IMR-90 (cell line): ENCODE measurements at regions not wholly inside any gene's neighbourhood (a gene's known extent, or its start where the extent isn't known, plus 50 kb on each side); places are given as distances from the start of the nearest gene placed in this dataset.

Experiments used
- ATAC-seq: fragments of 200-7000 bp; cut with Tn5 transposase; 2 replicates; pipeline ENCODE4 v1.9.1; 2020; ENCODE audit warnings: low read depth, mild to moderate bottlenecking, moderate library complexity
- BruUV-seq: library from RNA; stranded (reverse); fragments of 400-500 nt; replicated peaks from 2 replicates; lab custom pipeline; 2021; lab: Mats Ljungman, UMichigan
- CTCF ChIA-PET: fragments of 300-600 bp; formaldehyde crosslinking; extraction: SDS; loops from one replicate; lab custom pipeline; 2021; ENCODE audit warnings: antibody characterized with exemption; lab: Yijun Ruan, JAX
- POLR2A ChIA-PET: fragments of 300-600 bp; sonication (Branson Sonifier 250); formaldehyde crosslinking; loops from one replicate; lab custom pipeline; 2022; ENCODE audit warnings: antibody characterized with exemption; ENCODE audit not compliant: unreplicated experiment; lab: Charles Lee
- DNase-seq: peaks from one replicate; pipeline ENCODE4 v3.0.0; 2013
- H2AFZ ChIP-seq: replicated peaks from 2 replicates; pipeline ENCODE3; 2013; ENCODE audit warnings: low read length, mild to moderate bottlenecking; ENCODE audit not compliant: poor library complexity
- H2AK5ac ChIP-seq: 2 replicates; pipeline ENCODE4 v1.6.1; 2013; ENCODE audit warnings: low read depth, low read length, inconsistent platforms
- H2AK9ac ChIP-seq: replicated peaks from 2 replicates; pipeline ENCODE3; 2013; ENCODE audit warnings: mild to moderate bottlenecking, low read depth, low read length, moderate library complexity; ENCODE audit not compliant: poor library complexity
- H2BK120ac ChIP-seq: 2 replicates; pipeline ENCODE4 v1.6.1; 2013; ENCODE audit warnings: low read depth, low read length, inconsistent platforms
- H2BK15ac ChIP-seq: 3 replicates; pipeline ENCODE4 v1.6.1; 2013; ENCODE audit warnings: low read depth, low read length, inconsistent platforms
- H2BK20ac ChIP-seq: 2 replicates; pipeline ENCODE4 v1.6.1; 2013; ENCODE audit warnings: low read depth, mild to moderate bottlenecking, inconsistent platforms, low read length, moderate library complexity
- H2BK5ac ChIP-seq: 2 replicates; pipeline ENCODE4 v1.6.1; 2013; ENCODE audit warnings: mild to moderate bottlenecking, low read depth, low read length, inconsistent platforms; ENCODE audit not compliant: poor library complexity, severe bottlenecking
- H3K14ac ChIP-seq: replicated peaks from 2 replicates; pipeline ENCODE4 v1.6.1; 2013; ENCODE audit warnings: low read depth, low read length, inconsistent platforms
- H3K18ac ChIP-seq: 2 replicates; pipeline ENCODE4 v1.6.1; 2013; ENCODE audit warnings: low read depth, low read length, control low read depth
- H3K23ac ChIP-seq: 2 replicates; pipeline ENCODE4 v1.6.1; 2013; ENCODE audit warnings: low read depth, low read length, inconsistent platforms
- H3K27ac ChIP-seq: 2 replicates; pipeline ENCODE4 v1.5.1; 2013; ENCODE audit warnings: mild to moderate bottlenecking, control low read depth, low read length; ENCODE audit not compliant: insufficient read depth
- H3K27me3 ChIP-seq: 2 replicates; pipeline ENCODE4 v1.6.1; 2013; ENCODE audit warnings: low read length; ENCODE audit not compliant: control insufficient read depth, insufficient read depth
- H3K36me3 ChIP-seq: 2 replicates; pipeline ENCODE4 v1.6.1; 2013; ENCODE audit warnings: low read length, mixed read lengths; ENCODE audit not compliant: control insufficient read depth, insufficient read depth
- H3K4ac ChIP-seq: 2 replicates; pipeline ENCODE4 v1.6.1; 2013; ENCODE audit warnings: low read depth, low read length, inconsistent platforms
- H3K4me1 ChIP-seq: 2 replicates; pipeline ENCODE4 v1.6.1; 2013; ENCODE audit warnings: low read length, mixed read lengths; ENCODE audit not compliant: control insufficient read depth, insufficient read depth
- H3K4me2 ChIP-seq: 2 replicates; pipeline ENCODE4 v1.6.1; 2013; ENCODE audit warnings: low read depth, mild to moderate bottlenecking, control low read depth, low read length, moderate library complexity
- H3K4me3 ChIP-seq: 2 replicates; pipeline ENCODE4 v1.5.1; 2013; ENCODE audit warnings: low read depth, mild to moderate bottlenecking, control low read depth, low read length, moderate library complexity; ENCODE audit not compliant: insufficient read depth
- H3K56ac ChIP-seq: 2 replicates; pipeline ENCODE4 v1.6.1; 2013; ENCODE audit warnings: low read length, inconsistent platforms; ENCODE audit not compliant: insufficient read depth; ENCODE audit errors: extremely low read depth
- H3K79me1 ChIP-seq, 2 experiments: 2 replicates each; pipeline ENCODE4 v1.6.1; 2013; ENCODE audit warnings: low read length in 2 of 2, inconsistent platforms in 1 of 2, low read depth in 1 of 2
- H3K9ac ChIP-seq: 2 replicates; pipeline ENCODE4 v1.6.1; 2013; ENCODE audit warnings: low read depth, low read length, control low read depth
- H3K9me1 ChIP-seq: 2 replicates; pipeline ENCODE4 v1.6.1; 2013; ENCODE audit warnings: low read length, inconsistent platforms; ENCODE audit not compliant: insufficient read depth
- H3K9me3 ChIP-seq: 2 replicates; pipeline ENCODE4 v1.6.1; 2013; ENCODE audit warnings: low read length; ENCODE audit not compliant: control insufficient read depth, insufficient read depth
- H4K20me1 ChIP-seq: 2 replicates; pipeline ENCODE4 v1.6.1; 2013; ENCODE audit warnings: low read length, inconsistent platforms; ENCODE audit not compliant: insufficient read depth
- H4K5ac ChIP-seq: 2 replicates; pipeline ENCODE4 v1.6.1; 2013; ENCODE audit warnings: mild to moderate bottlenecking, low read depth, low read length, control low read depth
- H4K8ac ChIP-seq, 2 experiments: 2 replicates each; pipeline ENCODE4 v1.6.1; 2013; ENCODE audit warnings: low read depth in 2 of 2, low read length in 2 of 2, control low read depth in 1 of 2, inconsistent platforms in 1 of 2
- H4K91ac ChIP-seq: 2 replicates; pipeline ENCODE4 v1.6.1; 2013; ENCODE audit warnings: low read depth, low read length, inconsistent platforms; ENCODE audit not compliant: insufficient read depth
- BHLHE40 ChIP-seq: fragments of 150-350 bp; IDR thresholded peaks from 2 replicates; pipeline ENCODE4 v1.6.1; 2016; ENCODE audit warnings: mild to moderate bottlenecking, low read depth, low read length
- CEBPB ChIP-seq: IDR thresholded peaks from 2 replicates; pipeline ENCODE4 v1.6.1; 2012; ENCODE audit warnings: low read depth, low read length, improper control_type of control experiment
- CHD1 ChIP-seq: IDR thresholded peaks from 2 replicates; pipeline ENCODE4 v1.6.1; 2012; ENCODE audit warnings: low read depth, low read length, improper control_type of control experiment
- CTCF ChIP-seq: conservative IDR thresholded peaks from 2 replicates; pipeline ENCODE4 v1.5.1; 2012; ENCODE audit warnings: mild to moderate bottlenecking, low read depth, low read length, improper control_type of control experiment
- ELK1 ChIP-seq: fragments of 150-350 bp; IDR thresholded peaks from 2 replicates; pipeline ENCODE4 v1.6.1; 2016; ENCODE audit warnings: low read depth, mild to moderate bottlenecking, low read length, moderate library complexity, borderline replicate concordance
- FOS ChIP-seq: fragments of 150-350 bp; IDR thresholded peaks from 2 replicates; pipeline ENCODE4 v1.6.1; 2016; ENCODE audit warnings: low read depth, low read length
- MAFK ChIP-seq: IDR thresholded peaks from 2 replicates; pipeline ENCODE4 v1.6.1; 2012; ENCODE audit warnings: low read depth, low read length, improper control_type of control experiment
- MAZ ChIP-seq: IDR thresholded peaks from 2 replicates; pipeline ENCODE4 v1.6.1; 2012; ENCODE audit warnings: low read depth, mild to moderate bottlenecking, low read length, improper control_type of control experiment, moderate library complexity, borderline replicate concordance
- MXI1 ChIP-seq: IDR thresholded peaks from 2 replicates; pipeline ENCODE4 v1.6.1; 2012; ENCODE audit warnings: low read depth, mild to moderate bottlenecking, low read length, moderate library complexity, borderline replicate concordance
- NFE2L2 ChIP-seq: fragments of 150-350 bp; IDR thresholded peaks from 2 replicates; pipeline ENCODE4 v1.6.1; 2016; ENCODE audit warnings: low read depth, mild to moderate bottlenecking, low read length
- RAD21 ChIP-seq: IDR thresholded peaks from 2 replicates; pipeline ENCODE4 v1.6.1; 2012; ENCODE audit warnings: low read length, improper control_type of control experiment
- RFX5 ChIP-seq: IDR thresholded peaks from 2 replicates; pipeline ENCODE4 v1.8.0; 2012; ENCODE audit warnings: low read depth, mild to moderate bottlenecking, low read length, moderate library complexity
- SMC3 ChIP-seq: fragments of 150-350 bp; IDR thresholded peaks from 2 replicates; pipeline ENCODE4 v1.6.1; 2016; ENCODE audit warnings: low read depth, mild to moderate bottlenecking, antibody characterized with exemption, low read length, moderate library complexity
- WGBS, 2 experiments: methylation state at CpG; one replicate each; pipeline versions ENCODE4 v1.1.5 to v1.1.7; 2013; ENCODE audit warnings: missing lambda C conversion rate in 2 of 2; ENCODE audit not compliant: insufficient read length in 1 of 2; ENCODE audit errors: extremely low coverage in 2 of 2; 5-methylcytosine and 5-hydroxymethylcytosine counted together
- dilution Hi-C: fragments of 300-500 bp; cut with HindIII; formaldehyde crosslinking; loops from one replicate; pipeline ENCODE4 v1.14.3; 2018; ENCODE audit warnings: low sequenced_read_pairs; ENCODE audit not compliant: unreplicated experiment
- in situ Hi-C: fragments of 300-500 bp; cut with MboI; formaldehyde crosslinking; loops from 3 replicates; pipeline ENCODE4 v1.14.3; 2019; ENCODE audit warnings: low sequenced_read_pairs, inconsistent platforms, mixed read lengths
- intact Hi-C: fragments of 100-400 bp; cut with micrococcal nuclease; formaldehyde crosslinking; loops from 2 replicates; pipeline ENCODE4 v1.10.0; 2022

- no peak overlapping the region for H4K8ac ChIP-seq
- no peak overlapping the region for H2AFZ ChIP-seq
- H3K4ac ChIP-seq: no peak overlapping the region
- CTCF ChIA-PET: no interaction called here
- no peaks in the 10 kb centered on the region for H3K4me1 ChIP-seq
- H3K27me3 ChIP-seq: peaks cover 2% of the 10 kb centered on the region
- H3K9ac ChIP-seq: no peak overlapping the region
- intact Hi-C loops: no loop called here
- H2BK15ac ChIP-seq: no peak overlapping the region
- no peak overlapping the region for H2BK20ac ChIP-seq
- H3K9me3 ChIP-seq: no peaks in the 10 kb centered on the region
- H4K20me1 ChIP-seq: no peaks in the 10 kb centered on the region
- H2BK120ac ChIP-seq: no peak overlapping the region
- DNase-seq: no peak
- no peak overlapping the region for H3K14ac ChIP-seq
- no peak overlapping the region for H2AK5ac ChIP-seq
- WGBS, 2 experiments: no CpG with 5 or more reads among the region's 1 CpG
- H3K4me3 ChIP-seq: no peak overlapping the region
- no peak overlapping the region for H2AK9ac ChIP-seq
- dilution Hi-C loops: no loop called here
- H3K27ac ChIP-seq: no peak overlapping the region
- no peaks in the 10 kb centered on the region for H3K79me1 ChIP-seq
- TF ChIP-seq MAFK: no peak
- TF ChIP-seq ELK1: no peak
- no peak for TF ChIP-seq CTCF
- TF ChIP-seq CHD1: no peak
- no peak for TF ChIP-seq FOS
- no peak for TF ChIP-seq NFE2L2
- no peak for TF ChIP-seq SMC3
- TF ChIP-seq MXI1: no peak
- TF ChIP-seq MAZ: no peak
- no peak for TF ChIP-seq RAD21
- no peak for TF ChIP-seq CEBPB
- TF ChIP-seq RFX5: no peak
- TF ChIP-seq BHLHE40: no peak
- no peak overlapping the region for H4K91ac ChIP-seq
- in situ Hi-C loops: no loop called here
- no peaks in the 10 kb centered on the region for H3K9me1 ChIP-seq
- no peak overlapping the region for H3K23ac ChIP-seq
- BruUV-seq: no TSS peak
- no peak overlapping the region for H3K18ac ChIP-seq
- ATAC-seq: no peak
- no peak overlapping the region for H4K5ac ChIP-seq
- POLR2A ChIA-PET: no interaction called here
- H2BK5ac ChIP-seq: no peak overlapping the region
- no peaks in the 10 kb centered on the region for H3K36me3 ChIP-seq
- no peak overlapping the region for H3K56ac ChIP-seq
- no peak overlapping the region for H3K4me2 ChIP-seq
Measured at GRCh38 chrX:115490814-115491213, 70.2 kb upstream of the PLS3 start.
